B cell (primary cell): ENCODE measurements at regions not wholly inside any gene's neighbourhood (a gene's known extent, or its start where the extent isn't known, plus 50 kb on each side); places are given as distances from the start of the nearest gene placed in this dataset.

Source experiments
- ATAC-seq: fragments of 200-7000 bp; cut with Tn5 transposase; one replicate; pipeline ENCODE4 v1.10.0; 2021; ENCODE audit warnings: low read depth, mild to moderate bottlenecking, moderate number of reproducible peaks, moderate library complexity
- CTCF ChIA-PET: fragments of 350-600 bp; sonication (Branson Sonifier 250); formaldehyde crosslinking; loops from one replicate; lab custom pipeline; 2021; ENCODE audit warnings: antibody characterized with exemption, inconsistent platforms; lab: Charles Lee
- POLR2A ChIA-PET: fragments of 350-600 bp; sonication (Branson Sonifier 250); formaldehyde crosslinking; loops from one replicate; lab custom pipeline; 2021; ENCODE audit warnings: antibody characterized with exemption; lab: Charles Lee
- DNase-seq: peaks from one replicate; pipeline ENCODE4 v3.0.0; 2013
- H2AFZ ChIP-seq: 2 replicates; pipeline ENCODE4 v1.6.1; 2012; ENCODE audit warnings: mild to moderate bottlenecking, low read depth, low read length; ENCODE audit not compliant: insufficient read depth, poor library complexity, severe bottlenecking
- H3K27ac ChIP-seq, 2 donors: 1 replicate in 1 of 2; 2 replicates in 1 of 2; pipeline ENCODE4 v1.5.1; 2012 to 2013; ENCODE audit warnings: low read length in 2 of 2, mild to moderate bottlenecking in 2 of 2, moderate library complexity in 1 of 2
- H3K27me3 ChIP-seq, 4 experiments: fragments of 200-600 bp in 1 of 4; sonication (generic) in 1 of 4; replicated peaks in 1 of 4; 1 replicate in 2 of 4; 2 replicates in 2 of 4; pipeline versions ENCODE4 v1.6.1 to v1.7.0; 2013 to 2016; ENCODE audit warnings: low read length in 3 of 4, mild to moderate bottlenecking in 2 of 4, mixed read lengths in 1 of 4, moderate library complexity in 1 of 4; ENCODE audit not compliant: insufficient read depth in 4 of 4, control insufficient read depth in 3 of 4; ENCODE audit errors: control extremely low read depth in 1 of 4
- H3K36me3 ChIP-seq, 2 experiments: replicated peaks in 1 of 2; 1 replicate in 1 of 2; 2 replicates in 1 of 2; pipeline versions ENCODE4 v1.6.1 to v1.7.1; 2013; ENCODE audit warnings: low read length in 1 of 2; ENCODE audit not compliant: insufficient read depth in 2 of 2, control insufficient read depth in 1 of 2; ENCODE audit errors: control extremely low read depth in 1 of 2, extremely low read depth in 1 of 2
- H3K4me1 ChIP-seq, 2 donors: fragments of 200-600 bp in 1 of 2; sonication (generic) in 1 of 2; 1 replicate in 1 of 2; 2 replicates in 1 of 2; pipeline versions ENCODE4 v1.5.1 to v1.6.1; 2013 to 2017; ENCODE audit warnings: low read length in 2 of 2; ENCODE audit not compliant: control insufficient read depth in 2 of 2, insufficient read depth in 2 of 2
- H3K4me2 ChIP-seq: replicated peaks from 2 replicates; pipeline ENCODE3; 2012; ENCODE audit warnings: mild to moderate bottlenecking, low read depth, low read length; ENCODE audit not compliant: poor library complexity, severe bottlenecking
- H3K4me3 ChIP-seq, 5 experiments: fragments of 200-600 bp in 1 of 5; sonication (generic) in 1 of 5; 1 replicate in 3 of 5; 2 replicates in 2 of 5; pipeline versions ENCODE4 v1.5.1 to v1.7.0; 2011 to 2016; ENCODE audit warnings: low read length in 4 of 5, mild to moderate bottlenecking in 4 of 5, low read depth in 2 of 5, control low read depth in 1 of 5, moderate library complexity in 1 of 5; ENCODE audit not compliant: insufficient read depth in 1 of 5; ENCODE audit errors: control extremely low read depth in 1 of 5, extremely low read depth in 1 of 5
- H3K79me2 ChIP-seq: fragments of 200-600 bp; sonication (generic); one replicate; pipeline ENCODE4 v1.6.0; 2016; ENCODE audit warnings: low read length; ENCODE audit not compliant: control insufficient read depth, insufficient read depth
- H3K9ac ChIP-seq: fragments of 200-600 bp; sonication (generic); 2 replicates; pipeline ENCODE4 v1.6.1; 2017; ENCODE audit warnings: mild to moderate bottlenecking, low read length, moderate library complexity
- H3K9me3 ChIP-seq, 3 donors: one replicate each; pipeline versions ENCODE4 v1.6.1 to v1.7.1; 2013; ENCODE audit warnings: low read length in 2 of 3; ENCODE audit not compliant: control insufficient read depth in 2 of 3, insufficient read depth in 1 of 3; ENCODE audit errors: control extremely low read depth in 1 of 3
- H4K20me1 ChIP-seq: 2 replicates; pipeline ENCODE4 v1.6.0; 2012; ENCODE audit warnings: mild to moderate bottlenecking, low read length; ENCODE audit not compliant: insufficient read depth, control insufficient read depth, poor library complexity, severe bottlenecking
- H3K27ac Mint-ChIP-seq: one replicate; pipeline ENCODE4 v1.8.0; 2021; ENCODE audit warnings: mixed read lengths
- H3K27me3 Mint-ChIP-seq: one replicate; pipeline ENCODE4 v1.8.0; 2021; ENCODE audit warnings: mixed read lengths
- H3K4me1 Mint-ChIP-seq: one replicate; pipeline ENCODE4 v1.8.0; 2021; ENCODE audit warnings: mixed read lengths
- H3K4me3 Mint-ChIP-seq: one replicate; pipeline ENCODE4 v1.8.0; 2021; ENCODE audit warnings: mixed read lengths
- H3K9me3 Mint-ChIP-seq: one replicate; pipeline ENCODE4 v1.8.0; 2022; ENCODE audit warnings: mixed read lengths; ENCODE audit not compliant: insufficient read depth
- EZH2 ChIP-seq: IDR thresholded peaks from 2 replicates; pipeline ENCODE4 v1.6.1; 2012; ENCODE audit warnings: borderline replicate concordance, low read depth, mild to moderate bottlenecking, moderate library complexity, low read length; ENCODE audit not compliant: insufficient read depth, poor library complexity, severe bottlenecking
- WGBS: methylation state at CpG from one replicate; pipeline ENCODE4 v1.1.5; 2013; ENCODE audit warnings: missing lambda C conversion rate; ENCODE audit not compliant: insufficient coverage; 5-methylcytosine and 5-hydroxymethylcytosine counted together
- intact Hi-C: fragments of 100-400 bp; cut with micrococcal nuclease; formaldehyde crosslinking; loops from one replicate; pipeline ENCODE4 v1.10.0; 2022
- TF ChIP-seq, protein P1 (sequence below): fragments of 200-600 bp; IDR thresholded peaks from one replicate; pipeline ENCODE4 v1.8.0; 2022; ENCODE audit warnings: antibody characterized with exemption, mild to moderate bottlenecking

DNA sequence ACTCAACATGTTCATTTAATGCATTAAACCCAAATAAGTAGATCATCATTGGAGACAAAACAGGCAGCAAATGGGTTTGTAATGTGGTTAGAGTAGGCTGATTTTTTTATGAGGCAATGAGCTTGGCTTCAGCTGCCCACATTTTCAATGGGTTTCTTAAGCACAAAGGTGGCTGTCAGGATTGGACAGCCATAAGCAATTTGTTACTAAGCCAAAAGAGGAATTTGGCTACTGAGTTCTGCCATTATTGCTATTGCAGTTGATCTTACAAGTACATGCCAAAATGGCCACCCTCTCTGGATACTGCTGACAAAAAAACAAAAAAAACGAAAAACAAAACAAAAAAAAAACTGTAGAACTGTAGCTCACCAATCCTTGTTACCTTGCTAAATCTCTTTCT is 1348.0 kb upstream of the PIK3C3 start:
- H3K27ac ChIP-seq: no peak overlapping the region
- H3K4me2 ChIP-seq: no peak overlapping the region
- no peak overlapping the region for H2AFZ ChIP-seq
- no peak overlapping the region for H3K4me3 ChIP-seq
- no peak overlapping the region for H3K9ac ChIP-seq
- H3K27me3 ChIP-seq: no peaks in the 10 kb centered on the region
- no peaks in the 10 kb centered on the region for H3K79me2 ChIP-seq
- ATAC-seq: no peak
- WGBS: no CpG with 5 or more reads among the region's 1 CpG
- no peaks in the 10 kb centered on the region for H3K9me3 Mint-ChIP-seq
- no peak overlapping the region for H3K27ac Mint-ChIP-seq
- intact Hi-C loops: no loop called here
- ChIA-PET POLR2A (no interaction called here), CTCF (no interaction called here)
- DNase-seq: no peak
- TF ChIP-seq, protein P1, sequence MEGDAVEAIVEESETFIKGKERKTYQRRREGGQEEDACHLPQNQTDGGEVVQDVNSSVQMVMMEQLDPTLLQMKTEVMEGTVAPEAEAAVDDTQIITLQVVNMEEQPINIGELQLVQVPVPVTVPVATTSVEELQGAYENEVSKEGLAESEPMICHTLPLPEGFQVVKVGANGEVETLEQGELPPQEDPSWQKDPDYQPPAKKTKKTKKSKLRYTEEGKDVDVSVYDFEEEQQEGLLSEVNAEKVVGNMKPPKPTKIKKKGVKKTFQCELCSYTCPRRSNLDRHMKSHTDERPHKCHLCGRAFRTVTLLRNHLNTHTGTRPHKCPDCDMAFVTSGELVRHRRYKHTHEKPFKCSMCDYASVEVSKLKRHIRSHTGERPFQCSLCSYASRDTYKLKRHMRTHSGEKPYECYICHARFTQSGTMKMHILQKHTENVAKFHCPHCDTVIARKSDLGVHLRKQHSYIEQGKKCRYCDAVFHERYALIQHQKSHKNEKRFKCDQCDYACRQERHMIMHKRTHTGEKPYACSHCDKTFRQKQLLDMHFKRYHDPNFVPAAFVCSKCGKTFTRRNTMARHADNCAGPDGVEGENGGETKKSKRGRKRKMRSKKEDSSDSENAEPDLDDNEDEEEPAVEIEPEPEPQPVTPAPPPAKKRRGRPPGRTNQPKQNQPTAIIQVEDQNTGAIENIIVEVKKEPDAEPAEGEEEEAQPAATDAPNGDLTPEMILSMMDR: no peak
- no peak for TF ChIP-seq EZH2
- H4K20me1 ChIP-seq: no peaks in the 10 kb centered on the region
- H3K4me3 Mint-ChIP-seq: no peak overlapping the region
- H3K4me1 Mint-ChIP-seq: no peaks in the 10 kb centered on the region
- H3K36me3 ChIP-seq: no peaks in the 10 kb centered on the region
- H3K27me3 Mint-ChIP-seq: no peaks in the 10 kb centered on the region
- H3K4me1 ChIP-seq: no peaks in the 10 kb centered on the region
- H3K9me3 ChIP-seq: peaks cover 0 to 1% (median 0%) of the 10 kb centered on the region in 3 donors

DNA sequence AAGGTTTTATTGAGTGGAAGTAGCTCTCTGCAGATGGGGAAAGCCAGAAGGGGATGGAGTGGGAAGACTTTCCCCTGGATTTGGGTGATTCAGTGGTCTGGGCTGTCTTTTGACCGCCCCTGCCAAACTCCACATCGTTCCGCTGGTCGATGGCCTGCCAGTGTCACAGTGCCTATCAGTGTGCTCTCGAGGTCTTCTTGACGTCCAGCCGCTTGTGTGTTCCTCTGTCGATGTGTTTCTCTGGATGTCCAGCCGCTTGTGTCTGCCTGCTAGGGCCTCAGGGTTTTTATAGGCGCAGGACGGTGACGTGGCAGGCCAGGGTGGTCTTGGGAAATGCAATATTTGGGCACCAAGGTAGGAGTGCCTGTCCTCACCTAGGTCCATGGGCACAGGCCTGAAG is 1371.4 kb upstream of the PIK3C3 start:
- no peak overlapping the region for H2AFZ ChIP-seq
- intact Hi-C loops: no loop called here
- H3K9ac ChIP-seq: no peak overlapping the region
- 91% methylated on average over 9 of the region's 12 CpGs for WGBS
- DNase-seq: no peak
- no peak overlapping the region for H3K4me3 ChIP-seq
- H3K36me3 ChIP-seq: no peaks in the 10 kb centered on the region
- ATAC-seq: no peak
- Mint-ChIP-seq H3K27ac (no peak overlapping the region), H3K4me3 (no peak overlapping the region), H3K9me3 (peaks cover 2% of the 10 kb centered on the region), H3K4me1 (no peaks in the 10 kb centered on the region), H3K27me3 (no peaks in the 10 kb centered on the region)
- H3K79me2 ChIP-seq: no peaks in the 10 kb centered on the region
- POLR2A ChIA-PET: no interaction called here
- no peaks in the 10 kb centered on the region for H3K27me3 ChIP-seq
- peaks cover 0 to 9% (median 0%) of the 10 kb centered on the region in 3 donors for H3K9me3 ChIP-seq
- H3K4me2 ChIP-seq: no peak overlapping the region
- TF ChIP-seq, protein P1: no peak
- no peak for TF ChIP-seq EZH2
- H3K4me1 ChIP-seq: no peaks in the 10 kb centered on the region
- no peaks in the 10 kb centered on the region for H4K20me1 ChIP-seq
- no peak overlapping the region for H3K27ac ChIP-seq
- CTCF ChIA-PET: no interaction called here
